H9 (cell line): ENCODE measurements at regions not wholly inside any gene's neighbourhood (a gene's known extent, or its start where the extent isn't known, plus 50 kb on each side); places are given as distances from the start of the nearest gene placed in this dataset.

Source experiments
- DNase-seq: peaks from one replicate; pipeline ENCODE4 v3.0.0-alpha.2; 2017
- H2AFZ ChIP-seq: one replicate; pipeline ENCODE4 v1.6.1; 2013; ENCODE audit warnings: mild to moderate bottlenecking, low read length, control low read depth, moderate library complexity
- H2AK5ac ChIP-seq: 2 replicates; pipeline ENCODE4 v1.6.1; 2013; ENCODE audit warnings: low read length, control low read depth, mixed read lengths; ENCODE audit not compliant: insufficient read length
- H2BK120ac ChIP-seq: one replicate; pipeline ENCODE4 v1.6.1; 2013; ENCODE audit warnings: low read depth, mild to moderate bottlenecking, low read length, control low read depth, inconsistent platforms; ENCODE audit not compliant: poor library complexity, severe bottlenecking
- H2BK12ac ChIP-seq: 2 replicates; pipeline ENCODE4 v1.6.1; 2013; ENCODE audit warnings: low read length, control low read depth, mixed read lengths, low read depth; ENCODE audit not compliant: insufficient read length
- H2BK15ac ChIP-seq: 2 replicates; pipeline ENCODE4 v1.6.1; 2013; ENCODE audit warnings: low read depth, low read length, control low read depth
- H2BK20ac ChIP-seq: one replicate; pipeline ENCODE4 v1.6.1; 2013; ENCODE audit warnings: low read depth, mild to moderate bottlenecking, low read length, control low read depth, inconsistent platforms; ENCODE audit not compliant: poor library complexity, severe bottlenecking
- H2BK5ac ChIP-seq: 2 replicates; pipeline ENCODE4 v1.6.1; 2013; ENCODE audit warnings: low read length, control low read depth, mixed read lengths; ENCODE audit not compliant: insufficient read length
- H3K14ac ChIP-seq: 2 replicates; pipeline ENCODE4 v1.6.1; 2013; ENCODE audit warnings: low read length, control low read depth; ENCODE audit not compliant: insufficient read depth
- H3K18ac ChIP-seq: 2 replicates; pipeline ENCODE4 v1.6.1; 2013; ENCODE audit warnings: low read depth, mild to moderate bottlenecking, mixed read lengths, low read length, control low read depth; ENCODE audit not compliant: insufficient read length
- H3K23ac ChIP-seq: 2 replicates; pipeline ENCODE4 v1.6.1; 2013; ENCODE audit warnings: low read length, control low read depth, mixed read lengths, low read depth; ENCODE audit not compliant: insufficient read length
- H3K23me2 ChIP-seq: 2 replicates; pipeline ENCODE4 v1.6.1; 2013; ENCODE audit warnings: low read depth, mild to moderate bottlenecking, mixed read lengths, low read length, control low read depth; ENCODE audit not compliant: insufficient read length, poor library complexity, severe bottlenecking
- H3K27ac ChIP-seq: 2 replicates; pipeline ENCODE4 v1.5.1; 2013; ENCODE audit warnings: low read length, control low read depth, mixed read lengths, low read depth; ENCODE audit not compliant: insufficient read length
- H3K27me3 ChIP-seq: 2 replicates; pipeline ENCODE4 v1.6.1; 2013; ENCODE audit warnings: low read length, control low read depth, inconsistent platforms; ENCODE audit not compliant: insufficient read depth
- H3K4ac ChIP-seq: 2 replicates; pipeline ENCODE4 v1.6.1; 2013; ENCODE audit warnings: low read depth, mild to moderate bottlenecking, control low read depth, inconsistent platforms, low read length, moderate library complexity
- H3K4me1 ChIP-seq: 2 replicates; pipeline ENCODE4 v1.6.1; 2013; ENCODE audit warnings: low read length, control low read depth, inconsistent platforms; ENCODE audit not compliant: insufficient read depth
- H3K4me2 ChIP-seq: 2 replicates; pipeline ENCODE4 v1.6.1; 2013; ENCODE audit warnings: low read length, control low read depth, mixed read lengths; ENCODE audit not compliant: insufficient read length, insufficient read depth
- H3K56ac ChIP-seq: 2 replicates; pipeline ENCODE4 v1.6.1; 2013; ENCODE audit warnings: low read depth, mild to moderate bottlenecking, mixed read lengths, low read length, control low read depth; ENCODE audit not compliant: insufficient read length
- H3K79me1 ChIP-seq: 2 replicates; pipeline ENCODE4 v1.6.1; 2013; ENCODE audit warnings: low read depth, mild to moderate bottlenecking, moderate library complexity, low read length, control low read depth, inconsistent platforms; ENCODE audit not compliant: insufficient read depth, poor library complexity, severe bottlenecking
- H3K79me2 ChIP-seq: 2 replicates; pipeline ENCODE4 v1.6.1; 2013; ENCODE audit warnings: low read length, control low read depth, inconsistent platforms; ENCODE audit not compliant: insufficient read depth
- H3K9ac ChIP-seq: 2 replicates; pipeline ENCODE4 v1.6.1; 2013; ENCODE audit warnings: low read length, control low read depth, mixed read lengths; ENCODE audit not compliant: insufficient read length; ENCODE audit errors: extremely low read depth
- H3K9me3 ChIP-seq: one replicate; pipeline ENCODE4 v1.6.1; 2013; ENCODE audit warnings: low read depth, low read length, inconsistent platforms; ENCODE audit not compliant: control insufficient read depth
- H3T11ph ChIP-seq: one replicate; pipeline ENCODE4 v1.6.1; 2013; ENCODE audit warnings: mild to moderate bottlenecking, low read length, control low read depth, inconsistent platforms
- H4K20me1 ChIP-seq: one replicate; pipeline ENCODE4 v1.6.1; 2013; ENCODE audit not compliant: control insufficient read depth, insufficient read length, insufficient read depth
- H4K5ac ChIP-seq: 2 replicates; pipeline ENCODE4 v1.6.1; 2013; ENCODE audit warnings: low read depth, mild to moderate bottlenecking, mixed read lengths, low read length, control low read depth; ENCODE audit not compliant: insufficient read length
- H4K8ac ChIP-seq: replicated peaks from 2 replicates; pipeline ENCODE4 v1.6.1; 2013; ENCODE audit warnings: low read length, control low read depth, mixed read lengths, low read depth; ENCODE audit not compliant: insufficient read length
- H4K91ac ChIP-seq: 2 replicates; pipeline ENCODE4 v1.6.1; 2013; ENCODE audit warnings: low read depth, mild to moderate bottlenecking, moderate library complexity, mixed read lengths, low read length, control low read depth; ENCODE audit not compliant: insufficient read length
- H3K27ac Mint-ChIP-seq, 3 experiments: 2 replicates in 2 of 3; 3 replicates in 1 of 3; pipeline ENCODE4 v1.8.0; 2020 to 2021; ENCODE audit warnings: mixed read lengths in 3 of 3, mild to moderate bottlenecking in 1 of 3, moderate library complexity in 1 of 3
- H3K27me3 Mint-ChIP-seq: 2 replicates; pipeline ENCODE4 v1.8.0; 2021; ENCODE audit warnings: low read depth, mild to moderate bottlenecking, moderate library complexity, mixed read lengths
- H3K36me3 Mint-ChIP-seq, 3 experiments: 2 replicates in 2 of 3; 3 replicates in 1 of 3; pipeline ENCODE4 v1.8.0; 2020 to 2021; ENCODE audit warnings: low read depth in 3 of 3, mixed read lengths in 3 of 3; ENCODE audit not compliant: insufficient read depth in 1 of 3
- H3K4me1 Mint-ChIP-seq, 2 experiments: 2 replicates each; pipeline ENCODE4 v1.8.0; 2020; ENCODE audit warnings: mixed read lengths in 2 of 2
- H3K4me3 Mint-ChIP-seq, 2 experiments: 2 replicates in 1 of 2; 3 replicates in 1 of 2; pipeline ENCODE4 v1.8.0; 2020 to 2021; ENCODE audit warnings: mild to moderate bottlenecking in 2 of 2, mixed read lengths in 2 of 2, moderate library complexity in 1 of 2
- H3K9me3 Mint-ChIP-seq, 2 experiments: 2 replicates in 1 of 2; 3 replicates in 1 of 2; pipeline ENCODE4 v1.8.0; 2020; ENCODE audit warnings: mild to moderate bottlenecking in 2 of 2, mixed read lengths in 2 of 2, moderate library complexity in 1 of 2
- WGBS: extraction: QIAGEN DNeasy Blood & Tissue Kit; methylation state at CpG from one replicate; pipeline ENCODE4 v1.1.7; 2013; ENCODE audit warnings: missing lambda C conversion rate, low lambda C conversion rate, mixed read lengths; ENCODE audit not compliant: insufficient read length; ENCODE audit errors: extremely low coverage; 5-methylcytosine and 5-hydroxymethylcytosine counted together
- TF ChIP-seq, protein P1 (sequence below): fragments of 200-600 bp; sonication (generic); conservative IDR thresholded peaks from 3 replicates; pipeline ENCODE4 v1.8.0; 2021; ENCODE audit warnings: antibody characterized with exemption, mild to moderate bottlenecking

DNA sequence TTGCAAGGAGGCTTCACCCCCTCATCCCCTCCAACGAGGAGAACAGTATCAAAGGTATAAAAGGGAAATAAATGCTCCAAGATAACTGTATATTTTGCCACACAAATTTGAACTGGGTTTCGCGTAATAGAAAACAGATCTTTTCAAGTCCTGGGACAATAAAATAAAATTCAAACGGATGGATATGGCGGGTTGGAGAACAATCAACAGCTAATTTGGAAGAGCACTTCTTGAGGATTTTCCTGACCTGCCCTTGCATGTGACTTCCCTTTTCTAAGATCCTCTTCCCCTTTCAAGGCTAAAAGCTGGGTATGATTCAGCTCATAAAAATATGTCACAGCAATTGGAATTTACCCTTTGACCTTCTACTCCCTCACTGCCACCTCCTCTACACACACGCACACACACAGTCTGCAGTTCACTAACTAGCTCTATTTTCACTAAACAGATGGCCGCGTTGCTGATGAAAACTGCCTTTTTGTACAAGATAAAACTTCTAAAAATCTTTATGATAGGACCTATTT is 386.9 kb downstream of the FIGN start:
- Histone ChIP-seq H3K4me1 (no peaks in the 10 kb centered on the region; the same call in 1 of the 2 replicates), H3K27ac (no peak overlapping the region), H2BK20ac (no peak overlapping the region), H3K14ac (no peak overlapping the region), H4K91ac (no peak overlapping the region), H3K4me2 (peak overlapping the region; percentile 45), H2AK5ac (no peak overlapping the region), H3K23me2 (no peaks in the 10 kb centered on the region), H3K18ac (no peak overlapping the region), H3K4ac (no peak overlapping the region; the same call in 1 of the 2 replicates), H4K20me1 (no peaks in the 10 kb centered on the region), H3K23ac (no peak overlapping the region), H2AFZ (peak overlapping the region; percentile 4), H2BK12ac (no peak overlapping the region), H2BK120ac (no peak overlapping the region), H3K9ac (no peak overlapping the region), H2BK15ac (no peak overlapping the region), H3K56ac (no peak overlapping the region), H3K9me3 (no peaks in the 10 kb centered on the region), H3K79me1 (no peaks in the 10 kb centered on the region), H4K8ac (no peak overlapping the region), H4K5ac (no peak overlapping the region), H2BK5ac (no peak overlapping the region), H3K79me2 (no peaks in the 10 kb centered on the region), H3T11ph (no peak overlapping the region), H3K27me3 (no peaks in the 10 kb centered on the region)
- no peak for DNase-seq
- Mint-ChIP-seq H3K9me3 (no peaks in the 10 kb centered on the region), H3K4me3 (peak overlapping the region; percentile 72 to 80), H3K27ac (peak overlapping the region in 2 of 3 experiments; percentile 85 to 93; a peak in 3 of 7 replicates), H3K4me1 (peaks cover 34 to 44% of the 10 kb centered on the region in 2 experiments), H3K27me3 (peaks cover 8% of the 10 kb centered on the region), H3K36me3 (no peaks in the 10 kb centered on the region)
- no CpG with 5 or more reads among the region's 8 CpGs for WGBS
- TF ChIP-seq, protein P1, sequence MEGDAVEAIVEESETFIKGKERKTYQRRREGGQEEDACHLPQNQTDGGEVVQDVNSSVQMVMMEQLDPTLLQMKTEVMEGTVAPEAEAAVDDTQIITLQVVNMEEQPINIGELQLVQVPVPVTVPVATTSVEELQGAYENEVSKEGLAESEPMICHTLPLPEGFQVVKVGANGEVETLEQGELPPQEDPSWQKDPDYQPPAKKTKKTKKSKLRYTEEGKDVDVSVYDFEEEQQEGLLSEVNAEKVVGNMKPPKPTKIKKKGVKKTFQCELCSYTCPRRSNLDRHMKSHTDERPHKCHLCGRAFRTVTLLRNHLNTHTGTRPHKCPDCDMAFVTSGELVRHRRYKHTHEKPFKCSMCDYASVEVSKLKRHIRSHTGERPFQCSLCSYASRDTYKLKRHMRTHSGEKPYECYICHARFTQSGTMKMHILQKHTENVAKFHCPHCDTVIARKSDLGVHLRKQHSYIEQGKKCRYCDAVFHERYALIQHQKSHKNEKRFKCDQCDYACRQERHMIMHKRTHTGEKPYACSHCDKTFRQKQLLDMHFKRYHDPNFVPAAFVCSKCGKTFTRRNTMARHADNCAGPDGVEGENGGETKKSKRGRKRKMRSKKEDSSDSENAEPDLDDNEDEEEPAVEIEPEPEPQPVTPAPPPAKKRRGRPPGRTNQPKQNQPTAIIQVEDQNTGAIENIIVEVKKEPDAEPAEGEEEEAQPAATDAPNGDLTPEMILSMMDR = no peak
